ENCODE measurements at regions not wholly inside any gene's neighbourhood (a gene's known extent, or its start where the extent isn't known, plus 50 kb on each side); places are given as distances from the start of the nearest gene placed in this dataset.

DNA sequence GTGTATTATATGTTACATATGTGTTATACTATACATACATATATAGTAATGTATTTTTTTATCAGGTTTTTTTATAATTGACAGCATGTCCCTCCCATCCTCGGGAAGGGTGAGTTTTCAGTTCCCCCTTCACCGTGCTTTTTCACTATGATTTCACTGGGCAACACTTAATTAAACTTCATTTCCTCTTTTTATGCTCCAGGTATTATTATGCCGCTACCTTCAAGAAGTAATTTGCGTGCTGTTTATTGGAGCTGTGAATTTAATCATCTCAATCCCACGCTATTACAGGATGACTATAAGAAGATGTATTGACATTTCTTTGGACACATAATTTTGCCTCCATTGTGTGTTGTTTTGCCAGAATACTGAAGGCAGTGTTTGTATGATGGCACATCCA lies 228.6 kb downstream of the SAMD5 start:
- TF ChIP-seq EGR1 (IDR thresholded peaks at IDR 0.05) (no peak), TEAD4 (IDR thresholded peaks at IDR 0.05) (no peak)

Measured in Ishikawa (cell line).